ENCODE measurements at regions not wholly inside any gene's neighbourhood (a gene's known extent, or its start where the extent isn't known, plus 50 kb on each side); places are given as distances from the start of the nearest gene placed in this dataset.

GRCh38 chr4:179563741-179564140, 2121.5 kb upstream of the AGA start:
- DNase-seq (ENCODE audit: low read depth in 2 of 2) = no peak

- DNase-seq (ENCODE audit: low read depth in 2 of 2) = no peak
Measured at GRCh38 chr4:179569549-179569948, 2127.3 kb upstream of the AGA start.

DNA sequence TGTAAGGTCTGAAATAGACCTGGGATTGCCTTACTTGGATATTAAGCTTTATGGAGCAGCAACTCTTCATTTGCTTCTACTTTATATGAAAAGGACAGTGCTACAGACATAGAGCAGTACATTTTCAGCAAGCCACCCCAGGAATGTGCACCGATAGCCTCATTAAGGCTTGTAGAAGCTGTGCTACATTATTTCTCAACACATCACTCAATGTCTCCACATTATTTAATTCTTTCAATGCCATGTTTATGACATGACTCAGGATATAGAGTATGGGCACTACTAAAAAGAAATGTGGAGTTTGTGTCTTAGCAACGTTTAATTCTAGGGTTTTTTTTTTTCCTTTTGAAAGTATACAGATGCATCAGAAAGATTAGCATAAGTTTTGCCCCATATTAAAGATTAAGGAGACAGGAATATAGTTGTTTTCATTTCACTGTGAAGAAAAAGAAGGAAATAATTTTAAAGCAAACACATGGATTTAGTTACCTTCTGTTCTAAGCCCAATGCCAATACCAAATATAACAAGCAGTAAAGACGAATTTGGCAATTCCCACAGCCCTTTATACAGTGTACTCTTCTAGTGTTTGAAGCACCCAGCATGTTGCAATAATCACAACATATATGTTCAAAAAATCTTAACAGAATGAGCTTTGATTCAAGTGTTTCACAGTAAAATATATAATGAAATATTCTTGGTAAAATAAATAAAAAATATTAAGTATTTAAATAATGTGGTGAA, 2140.1 kb upstream of the AGA start:
- DNase-seq (ENCODE audit: low read depth in 2 of 2) = no peak

DNA sequence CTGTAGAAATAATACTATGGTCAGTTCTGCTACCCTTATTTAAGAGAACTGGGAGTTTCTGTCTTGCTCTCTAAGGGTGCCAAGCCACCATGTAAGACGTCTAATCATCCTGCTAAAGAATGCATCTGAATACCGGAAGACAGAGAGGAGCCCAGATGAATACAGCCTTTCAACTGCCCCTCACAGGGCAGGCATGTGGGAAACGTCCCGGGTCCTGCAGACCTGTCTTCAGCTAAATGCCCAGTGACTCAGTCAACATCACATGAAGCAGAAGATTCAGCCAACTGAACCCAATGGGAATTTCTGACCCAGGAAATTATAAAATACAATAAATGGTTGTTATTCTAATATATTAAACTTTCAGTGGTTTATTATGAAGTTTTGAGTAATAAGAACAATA, 2141.0 kb upstream of the AGA start:
- DNase-seq (ENCODE audit: low read depth in 2 of 2) = no peak

DNA sequence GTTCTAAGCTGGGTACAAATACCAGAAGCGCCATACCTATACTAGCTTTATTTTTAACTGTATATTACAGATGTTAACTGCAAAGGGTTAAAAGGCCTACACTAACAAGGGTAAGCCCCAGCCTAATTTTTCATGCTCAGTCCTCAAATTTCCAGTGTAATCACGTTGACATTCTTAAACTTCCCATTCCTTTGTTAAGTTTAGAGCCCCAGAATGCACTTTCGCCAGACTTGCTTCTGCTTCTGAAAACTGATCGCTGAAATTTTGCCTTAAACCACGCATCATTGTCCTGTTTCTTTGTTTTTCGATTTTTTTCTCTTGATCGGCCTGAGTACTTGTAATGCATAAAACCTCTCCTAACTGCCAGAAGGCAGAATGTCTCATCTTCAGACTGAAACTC, 2141.9 kb upstream of the AGA start:
- DNase-seq (ENCODE audit: low read depth in 2 of 2) = no peak

GRCh38 chr4:179585761-179586160, 2143.5 kb upstream of the AGA start:
- no peak for DNase-seq (ENCODE audit: low read depth in 2 of 2)

- no peak for DNase-seq (ENCODE audit: low read depth in 2 of 2)
Measured at GRCh38 chr4:179586460-179586859, 2144.2 kb upstream of the AGA start.

DNA sequence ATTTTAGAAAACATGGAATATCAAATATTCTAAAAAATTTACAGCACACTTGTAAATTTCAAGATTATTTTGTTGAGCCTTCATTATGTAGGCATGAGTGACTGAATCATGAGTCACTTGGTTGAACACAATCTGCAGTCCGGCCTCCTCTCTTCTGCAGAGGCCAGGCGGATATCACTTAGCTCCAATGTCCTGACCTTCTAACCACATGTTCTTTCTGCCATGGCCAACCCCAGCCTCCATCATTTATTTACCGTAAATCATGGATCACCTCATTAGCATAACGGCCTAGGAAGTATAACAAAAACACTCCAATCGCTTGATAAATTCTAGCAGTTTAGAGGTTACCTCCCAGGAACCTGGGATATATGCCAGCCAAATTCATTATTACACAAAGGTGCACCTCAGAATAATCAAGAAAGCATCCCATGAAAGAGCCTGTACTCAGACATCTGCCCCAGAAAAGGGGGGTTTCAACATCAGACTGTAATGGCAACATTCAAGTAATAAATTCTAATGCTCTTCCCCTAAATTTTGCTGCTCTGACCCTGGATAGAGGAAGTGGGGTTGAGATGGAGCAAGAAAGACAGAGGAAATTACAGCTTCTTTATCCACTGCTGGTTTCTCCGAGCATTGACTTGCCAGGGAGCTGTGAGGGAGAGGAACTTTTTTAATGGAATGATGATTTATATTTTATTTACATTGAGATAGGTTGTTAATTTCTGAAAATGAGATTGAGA, 2153.6 kb upstream of the AGA start:
- no peak for DNase-seq (ENCODE audit: low read depth in 2 of 2)

DNA sequence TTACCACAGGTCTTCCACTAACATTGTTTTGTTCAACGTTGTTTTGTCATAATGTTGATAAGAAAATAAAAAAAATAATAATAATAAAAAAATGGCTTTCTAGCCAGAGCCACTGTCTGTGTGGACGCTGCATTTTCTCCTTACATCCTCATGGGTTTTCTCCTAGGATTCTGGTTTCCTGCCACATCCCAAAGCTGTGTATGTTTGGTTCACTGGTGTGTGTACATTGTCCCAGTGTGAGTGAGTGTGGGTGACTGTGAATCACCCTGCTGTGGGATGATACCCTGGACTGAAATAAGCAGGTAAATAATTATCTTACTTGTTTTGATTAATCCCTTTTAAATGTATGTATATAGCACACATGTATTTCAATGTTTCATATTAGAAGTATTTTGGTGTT, 2154.4 kb upstream of the AGA start:
- DNase-seq (ENCODE audit: low read depth in 2 of 2) = no peak

- no peak for DNase-seq (ENCODE audit: low read depth in 2 of 2)
Measured at GRCh38 chr4:179597301-179597700, 2155.1 kb upstream of the AGA start.

DNA sequence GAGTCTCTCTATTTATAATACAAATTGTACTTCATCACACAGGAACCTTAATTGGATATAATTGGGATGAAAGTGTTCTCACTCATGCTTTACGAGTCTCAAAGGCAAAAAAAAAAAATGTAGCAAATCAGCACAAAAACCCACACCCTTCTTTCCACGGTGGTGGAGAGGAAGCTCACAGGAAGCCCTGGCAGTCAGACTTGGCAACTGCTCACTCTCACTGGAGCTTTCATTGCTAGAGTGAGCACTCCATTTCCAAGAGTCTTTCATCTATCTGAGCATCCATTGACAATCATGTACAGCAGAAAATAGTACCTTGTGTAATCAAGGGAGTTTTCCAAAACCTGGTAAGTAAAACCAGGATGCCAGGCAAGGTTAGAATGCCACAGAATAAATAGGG, 2159.4 kb upstream of the AGA start:
- no peak for DNase-seq (ENCODE audit: low read depth in 2 of 2)

GRCh38 chr4:179605196-179605595, 2163.0 kb upstream of the AGA start:
- DNase-seq (ENCODE audit: low read depth in 2 of 2) = no peak

DNA sequence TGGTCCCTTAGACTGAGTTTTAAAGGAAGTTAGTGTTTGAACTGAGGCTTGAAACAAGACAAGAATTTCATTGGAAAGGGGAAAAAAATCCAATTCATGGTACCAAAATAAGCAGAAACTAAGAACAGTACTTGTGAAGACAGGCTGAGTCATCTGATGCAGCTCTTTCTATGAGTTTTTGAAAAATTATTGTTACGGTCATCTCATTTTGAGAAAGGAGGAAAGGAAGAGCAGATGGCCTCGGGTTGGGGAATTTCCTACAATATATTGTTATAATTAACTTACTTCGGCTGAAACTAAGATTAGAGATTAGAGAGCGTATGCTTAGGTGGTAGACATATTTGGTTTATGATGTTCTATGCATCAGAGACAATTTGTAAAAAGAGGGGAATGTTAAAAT, 2164.8 kb upstream of the AGA start:
- no peak for DNase-seq (ENCODE audit: low read depth in 2 of 2)

GRCh38 chr4:179615704-179616103, 2173.5 kb upstream of the AGA start:
- no peak for DNase-seq (ENCODE audit: low read depth in 2 of 2)

GRCh38 chr4:179618966-179619365, 2176.7 kb upstream of the AGA start:
- no peak for DNase-seq (ENCODE audit: low read depth in 2 of 2)

GRCh38 chr4:179624768-179625181, 2182.5 kb upstream of the AGA start:
- no peak for DNase-seq (ENCODE audit: low read depth in 2 of 2)

DNA sequence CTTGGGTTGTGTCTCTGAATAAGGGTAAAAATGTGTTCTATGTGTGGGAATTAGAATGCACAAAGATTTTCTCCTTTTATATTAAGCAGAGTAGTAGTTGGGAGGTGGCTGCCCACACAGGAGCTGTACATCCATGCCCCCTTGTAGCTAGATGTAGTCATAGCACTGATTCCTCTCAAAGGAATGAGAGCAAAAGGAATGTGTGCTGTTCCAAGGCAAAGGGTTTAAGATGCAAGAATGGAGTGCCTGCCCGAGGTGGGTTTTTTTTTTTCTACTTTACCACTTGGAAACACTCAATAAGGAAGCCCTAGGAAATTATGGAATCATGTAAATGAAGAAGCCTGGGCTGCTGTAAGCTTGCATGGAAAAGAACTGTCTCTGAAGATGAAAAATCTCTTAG, 2183.2 kb upstream of the AGA start:
- DNase-seq (ENCODE audit: low read depth in 2 of 2) = no peak

DNA sequence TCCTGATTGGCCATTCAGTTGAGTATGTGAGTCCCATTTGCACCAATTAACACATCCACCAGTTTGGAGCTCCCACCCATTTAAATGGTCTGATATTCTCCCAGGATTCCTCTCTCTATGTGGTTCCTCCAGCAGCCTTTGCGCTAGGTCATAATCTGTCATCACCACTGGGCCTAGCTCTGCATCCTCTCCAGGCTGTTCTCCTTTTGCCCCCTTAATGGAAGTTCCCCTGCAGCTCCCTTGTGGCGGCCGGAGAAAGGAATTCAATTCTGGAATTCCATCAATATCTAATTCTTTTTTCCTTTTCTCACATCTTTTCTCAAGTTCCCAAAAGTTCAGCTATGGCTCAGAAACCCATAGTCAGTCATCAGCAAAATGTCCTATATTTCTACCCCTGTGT, 2184.4 kb upstream of the AGA start:
- DNase-seq (ENCODE audit: low read depth in 2 of 2) = no peak

- no peak for DNase-seq (ENCODE audit: low read depth in 2 of 2)
Measured at GRCh38 chr4:179631321-179631720, 2189.1 kb upstream of the AGA start.

DNA sequence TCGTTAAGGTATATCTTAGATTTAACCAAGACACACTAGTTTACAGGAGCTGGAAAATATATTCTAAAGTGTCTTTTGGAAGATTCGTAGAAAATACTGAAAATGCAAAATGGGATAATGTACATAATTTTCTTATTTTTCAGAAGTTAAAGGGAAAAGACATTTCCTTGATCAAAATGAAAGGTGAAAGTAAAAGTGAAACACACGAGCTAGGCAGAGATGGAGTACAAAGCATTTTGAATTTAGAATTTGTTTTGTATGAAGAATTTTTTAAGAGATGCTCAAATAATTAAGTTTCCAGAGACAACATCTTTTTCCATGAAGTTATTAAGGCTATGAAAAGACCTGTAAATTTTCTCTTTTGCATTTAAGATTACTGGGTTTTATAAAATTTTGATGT, 2192.6 kb upstream of the AGA start:
- no peak for DNase-seq (ENCODE audit: low read depth in 2 of 2)

- no peak for DNase-seq (ENCODE audit: low read depth in 2 of 2)
Measured at GRCh38 chr4:179662522-179662921, 2220.3 kb upstream of the AGA start.

- DNase-seq (ENCODE audit: low read depth in 2 of 2) = no peak
Measured at GRCh38 chr4:179663641-179664429, 2221.6 kb upstream of the AGA start.
